ENCODE measurements at regions not wholly inside any gene's neighbourhood (a gene's known extent, or its start where the extent isn't known, plus 50 kb on each side); places are given as distances from the start of the nearest gene placed in this dataset.

GRCh38 chr2:217437290-217437870 is 565.4 kb downstream of the TNS1 start:
- DNase-seq = no peak

GRCh38 chr2:217436386-217436785 is 566.4 kb downstream of the TNS1 start:
- no peak for DNase-seq

- DNase-seq = peak; percentile 93
Observed at GRCh38 chr2:217434180-217434975, 568.4 kb downstream of the TNS1 start.

- DNase-seq = peak; percentile 32
Observed at GRCh38 chr2:217433522-217433921, 569.3 kb downstream of the TNS1 start.

GRCh38 chr2:217431577-217432269 is 571.1 kb downstream of the TNS1 start:
- DNase-seq = no peak

GRCh38 chr2:217430916-217431576 is 571.2 kb upstream of the TNP1 start:
- DNase-seq = no peak

- DNase-seq = no peak
Observed at GRCh38 chr2:217429981-217430500, 570.2 kb upstream of the TNP1 start.

- no peak for DNase-seq
Observed at GRCh38 chr2:217421834-217422233, 562.0 kb upstream of the TNP1 start.

- no peak for DNase-seq
Observed at GRCh38 chr2:217420854-217421253, 561.0 kb upstream of the TNP1 start.

- DNase-seq = no peak
Observed at GRCh38 chr2:217419055-217419671, 559.3 kb upstream of the TNP1 start.

- DNase-seq = no peak
Observed at GRCh38 chr2:217418544-217418943, 558.7 kb upstream of the TNP1 start.

- DNase-seq = no peak
Observed at GRCh38 chr2:217418090-217418489, 558.2 kb upstream of the TNP1 start.

GRCh38 chr2:217417536-217417935 is 557.7 kb upstream of the TNP1 start:
- no peak for DNase-seq

GRCh38 chr2:217415316-217415715 is 555.5 kb upstream of the TNP1 start:
- DNase-seq = no peak

- DNase-seq = no peak
Observed at GRCh38 chr2:217414429-217414828, 554.6 kb upstream of the TNP1 start.

- DNase-seq = no peak
Observed at GRCh38 chr2:217413193-217413592, 553.3 kb upstream of the TNP1 start.

- DNase-seq = no peak
Observed at GRCh38 chr2:217412721-217413120, 552.9 kb upstream of the TNP1 start.

GRCh38 chr2:217412277-217412676 is 552.4 kb upstream of the TNP1 start:
- DNase-seq = no peak

- no peak for DNase-seq
Observed at GRCh38 chr2:217410681-217410960, 550.8 kb upstream of the TNP1 start.

- no peak for DNase-seq
Observed at GRCh38 chr2:217409949-217410680, 550.3 kb upstream of the TNP1 start.

- DNase-seq = no peak
Observed at GRCh38 chr2:217407362-217407761, 547.5 kb upstream of the TNP1 start.

- DNase-seq = no peak
Observed at GRCh38 chr2:217404236-217404760, 544.4 kb upstream of the TNP1 start.

Measured in hindlimb muscle (tissue), 1 donor.